Testis (tissue), 2 donors: ENCODE measurements at regions not wholly inside any gene's neighbourhood (a gene's known extent, or its start where the extent isn't known, plus 50 kb on each side); places are given as distances from the start of the nearest gene placed in this dataset.
A peak's percentile ranks its signal among the peaks of the same experiment; 100 is the strongest.

ENCODE experiments used
- DNase-seq: peaks from one replicate; pipeline ENCODE4 v3.0.0-alpha.2; 2019
- H3K27ac ChIP-seq, 2 donors: fragments of 200-600 bp; sonication (generic); one replicate each; pipeline ENCODE4 v1.5.1; 2019
- H3K27me3 ChIP-seq: fragments of 200-600 bp; sonication (generic); one replicate; pipeline ENCODE4 v1.5.1; 2019
- H3K36me3 ChIP-seq: fragments of 200-600 bp; sonication (generic); one replicate; pipeline ENCODE4 v1.5.1; 2017; ENCODE audit warnings: low read depth; ENCODE audit errors: missing control alignments
- H3K4me1 ChIP-seq: fragments of 200-600 bp; sonication (generic); one replicate; pipeline ENCODE4 v1.5.1; 2019
- H3K4me3 ChIP-seq, 2 donors: fragments of 200-600 bp; sonication (generic); one replicate each; pipeline ENCODE4 v1.5.1; 2017 to 2019
- H3K9me3 ChIP-seq: fragments of 200-600 bp; sonication (generic); one replicate; pipeline ENCODE4 v1.5.1; 2017
- POLR2A ChIP-seq: fragments of 450-650 bp; IDR thresholded peaks from one replicate; pipeline ENCODE4 v1.6.1; 2017; ENCODE audit warnings: antibody characterized with exemption, mild to moderate bottlenecking, moderate library complexity
- WGBS, 2 donors: methylation state at CpG; one replicate each; pipeline ENCODE4 v1.1.5; 2018; 5-methylcytosine and 5-hydroxymethylcytosine counted together
- intact Hi-C: fragments of 100-400 bp; cut with DNase I; formaldehyde crosslinking; loops from one replicate; pipeline ENCODE4 v1.15.1; 2023; ENCODE audit warnings: low total_unique reads
- TF ChIP-seq, protein P1 (sequence below), 3 experiments: fragments of 450-650 bp in 2 of 3; fragments of 200-600 bp in 1 of 3; sonication (generic) in 1 of 3; IDR thresholded peaks; one replicate each; pipeline ENCODE4 v1.5.1; 2016 to 2019; ENCODE audit warnings: antibody characterized with exemption in 3 of 3, mild to moderate bottlenecking in 2 of 3, moderate library complexity in 1 of 3

DNA sequence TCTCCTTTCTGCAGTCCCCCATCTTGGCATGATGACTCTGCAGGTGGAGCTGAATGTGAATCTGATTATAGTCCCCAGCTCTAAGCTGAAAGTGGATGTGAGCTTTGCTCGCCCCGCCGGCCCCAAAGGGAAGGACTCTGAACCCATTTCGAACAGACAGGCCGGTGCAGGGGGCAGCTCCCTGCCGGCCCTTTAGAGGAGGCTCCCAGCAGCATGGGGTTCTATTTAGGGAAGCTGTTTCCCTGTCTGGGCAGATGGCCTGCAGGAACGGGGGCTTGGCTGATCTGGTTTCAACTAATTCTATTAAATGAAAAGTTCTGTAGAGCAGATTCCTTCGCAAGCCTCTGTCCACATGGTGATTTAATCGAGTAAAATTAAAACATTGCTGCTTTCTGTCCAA, 104.8 kb upstream of the MSX1 start:
- no peak for DNase-seq
- Histone ChIP-seq H3K4me1 (no peaks in the 10 kb centered on the region), H3K27me3 (no peaks in the 10 kb centered on the region), H3K4me3 (no peak overlapping the region), H3K36me3 (no peaks in the 10 kb centered on the region), H3K27ac (no peak overlapping the region), H3K9me3 (no peaks in the 10 kb centered on the region)
- 39 to 52% methylated on average over 9 of the region's 9 CpGs for WGBS, 2 donors
- intact Hi-C loops = no loop called here
- TF ChIP-seq, protein P1, sequence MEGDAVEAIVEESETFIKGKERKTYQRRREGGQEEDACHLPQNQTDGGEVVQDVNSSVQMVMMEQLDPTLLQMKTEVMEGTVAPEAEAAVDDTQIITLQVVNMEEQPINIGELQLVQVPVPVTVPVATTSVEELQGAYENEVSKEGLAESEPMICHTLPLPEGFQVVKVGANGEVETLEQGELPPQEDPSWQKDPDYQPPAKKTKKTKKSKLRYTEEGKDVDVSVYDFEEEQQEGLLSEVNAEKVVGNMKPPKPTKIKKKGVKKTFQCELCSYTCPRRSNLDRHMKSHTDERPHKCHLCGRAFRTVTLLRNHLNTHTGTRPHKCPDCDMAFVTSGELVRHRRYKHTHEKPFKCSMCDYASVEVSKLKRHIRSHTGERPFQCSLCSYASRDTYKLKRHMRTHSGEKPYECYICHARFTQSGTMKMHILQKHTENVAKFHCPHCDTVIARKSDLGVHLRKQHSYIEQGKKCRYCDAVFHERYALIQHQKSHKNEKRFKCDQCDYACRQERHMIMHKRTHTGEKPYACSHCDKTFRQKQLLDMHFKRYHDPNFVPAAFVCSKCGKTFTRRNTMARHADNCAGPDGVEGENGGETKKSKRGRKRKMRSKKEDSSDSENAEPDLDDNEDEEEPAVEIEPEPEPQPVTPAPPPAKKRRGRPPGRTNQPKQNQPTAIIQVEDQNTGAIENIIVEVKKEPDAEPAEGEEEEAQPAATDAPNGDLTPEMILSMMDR (IDR thresholded peaks at IDR 0.05) = no peak
- TF ChIP-seq POLR2A = no peak

DNA sequence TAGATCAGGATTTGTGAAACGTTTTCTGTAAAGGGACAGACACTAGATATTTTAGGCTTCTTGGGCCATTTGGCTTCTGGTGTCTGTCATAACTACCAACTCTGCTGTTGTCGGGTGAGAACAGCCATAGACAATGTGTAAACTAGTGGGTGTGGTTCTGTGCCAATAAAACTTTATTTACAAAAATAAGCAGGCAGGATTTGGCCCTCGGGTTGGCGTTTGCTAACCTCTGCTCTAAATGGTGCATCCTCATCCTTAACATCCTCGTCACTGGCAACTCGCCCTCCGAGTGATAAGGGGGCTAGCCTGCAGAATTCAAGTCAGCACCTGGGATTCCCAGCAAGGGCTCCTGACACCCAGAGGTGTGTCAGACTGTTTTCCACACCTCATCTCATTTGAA, 105.8 kb upstream of the MSX1 start:
- Histone ChIP-seq H3K4me3 (no peak overlapping the region), H3K36me3 (no peaks in the 10 kb centered on the region), H3K4me1 (no peaks in the 10 kb centered on the region), H3K27me3 (no peaks in the 10 kb centered on the region), H3K27ac (no peak overlapping the region), H3K9me3 (no peaks in the 10 kb centered on the region)
- no peak for DNase-seq
- intact Hi-C loops = no loop called here
- TF ChIP-seq POLR2A = no peak
- TF ChIP-seq, protein P1 (IDR thresholded peaks at IDR 0.05) = no peak
- WGBS, 2 donors = 72 to 82% methylated on average over 7 of the region's 7 CpGs

DNA sequence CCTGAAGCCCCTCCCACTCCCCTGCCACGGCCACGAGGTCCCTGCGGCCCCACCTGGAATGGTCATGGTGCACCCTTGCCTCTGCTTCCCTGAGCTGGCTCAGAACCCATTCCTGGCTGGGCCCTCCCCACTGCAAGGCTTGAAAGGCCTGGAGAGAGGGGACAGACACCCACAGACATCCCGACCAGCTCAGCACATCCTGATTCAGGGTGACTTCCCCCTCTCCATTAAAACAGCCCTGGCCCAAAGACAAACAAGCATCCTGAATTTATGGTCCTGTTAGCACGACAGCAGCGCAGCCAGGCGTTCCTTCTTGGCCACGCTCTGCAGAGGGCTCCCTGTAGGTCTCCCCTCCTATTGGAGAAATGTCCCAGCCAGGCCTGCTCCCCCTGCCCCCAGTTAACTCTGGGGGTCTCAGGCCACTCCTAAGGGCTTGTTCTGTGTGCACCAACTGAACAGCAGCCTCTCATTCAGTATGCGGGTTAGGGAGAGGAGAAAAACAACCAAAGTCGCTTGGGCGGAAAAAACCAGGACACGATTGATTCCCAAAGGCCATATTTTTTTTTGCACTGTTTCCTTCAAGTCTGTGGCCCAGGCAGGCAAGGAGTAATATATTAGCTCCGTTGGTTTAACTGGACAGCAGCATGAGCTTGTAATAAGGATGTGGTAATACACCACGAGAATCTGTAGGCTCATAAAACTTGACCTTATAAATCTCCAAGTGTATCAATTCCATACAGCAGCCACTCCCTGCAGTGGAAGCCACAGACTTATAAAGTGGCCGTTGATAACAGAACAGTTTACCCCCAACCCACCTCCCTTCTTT, 106.7 kb upstream of the MSX1 start:
- 65 to 87% methylated on average over 7 to 15 of the region's 15 CpGs for WGBS, 2 donors
- no peak for TF ChIP-seq POLR2A
- TF ChIP-seq, protein P1 (IDR thresholded peaks at IDR 0.05) = no peak
- Histone ChIP-seq H3K36me3 (no peaks in the 10 kb centered on the region), H3K27me3 (no peaks in the 10 kb centered on the region), H3K9me3 (no peaks in the 10 kb centered on the region), H3K4me1 (no peaks in the 10 kb centered on the region), H3K4me3 (no peak overlapping the region), H3K27ac (no peak overlapping the region)
- DNase-seq = no peak
- intact Hi-C loops = no loop called here

DNA sequence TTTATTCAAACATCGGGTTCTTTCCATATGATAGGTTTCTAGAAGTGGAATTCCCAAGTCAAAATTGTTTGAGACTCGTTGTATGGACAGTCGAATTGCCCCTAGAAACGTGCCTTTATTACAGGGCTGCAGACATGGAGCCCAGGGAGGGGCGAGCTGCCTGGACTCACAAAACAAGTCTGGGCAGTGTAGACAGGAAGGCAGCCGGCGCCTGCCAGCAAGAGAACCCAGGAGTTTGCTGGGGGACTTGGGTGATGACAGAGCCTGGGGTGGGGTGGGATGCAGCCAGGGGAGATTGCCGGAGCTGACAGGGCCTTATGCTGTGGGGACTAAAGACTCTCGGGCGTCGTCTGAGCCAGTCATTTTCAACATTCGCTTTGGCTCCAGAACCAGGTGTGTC, 107.4 kb upstream of the MSX1 start:
- WGBS, 2 donors = 84 to 91% methylated on average over 12 of the region's 12 CpGs
- Histone ChIP-seq H3K27me3 (no peaks in the 10 kb centered on the region), H3K4me3 (no peak overlapping the region), H3K36me3 (no peaks in the 10 kb centered on the region), H3K4me1 (no peaks in the 10 kb centered on the region), H3K27ac (no peak overlapping the region), H3K9me3 (no peaks in the 10 kb centered on the region)
- TF ChIP-seq, protein P1 (IDR thresholded peaks at IDR 0.05) = no peak
- no peak for TF ChIP-seq POLR2A
- DNase-seq = no peak
- intact Hi-C loops = no loop called here

DNA sequence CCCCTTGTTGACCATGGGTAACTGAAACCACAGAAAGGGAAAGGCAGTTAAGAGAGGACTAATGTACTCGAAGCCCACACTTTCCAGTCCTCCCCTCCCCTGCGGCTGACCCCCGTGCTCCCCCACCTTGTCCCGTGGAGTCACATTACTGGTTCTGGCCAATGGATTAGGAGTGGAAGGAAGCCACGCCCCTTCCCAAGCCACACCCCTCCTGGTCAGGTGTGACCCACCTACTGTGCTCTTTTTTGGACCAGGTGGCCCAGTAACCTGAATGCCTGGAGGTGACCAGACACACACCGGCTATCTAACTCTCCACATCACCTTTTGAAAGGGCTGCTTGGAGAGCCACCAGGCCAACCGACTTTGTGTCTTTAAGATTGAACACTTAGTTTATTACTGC, 109.3 kb upstream of the MSX1 start:
- no peak overlapping the region for H3K4me3 ChIP-seq
- DNase-seq = peak; percentile 18
- H3K4me1 ChIP-seq = no peaks in the 10 kb centered on the region
- TF ChIP-seq, protein P1 (IDR thresholded peaks at IDR 0.05) = no peak
- TF ChIP-seq POLR2A = no peak
- intact Hi-C loops = no loop called here
- H3K36me3 ChIP-seq = no peaks in the 10 kb centered on the region
- H3K9me3 ChIP-seq = no peaks in the 10 kb centered on the region
- no peaks in the 10 kb centered on the region for H3K27me3 ChIP-seq
- WGBS, 2 donors = 70 to 74% methylated on average over 7 of the region's 7 CpGs
- H3K27ac ChIP-seq = no peak overlapping the region
